ENCODE measurements at regions not wholly inside any gene's neighbourhood (a gene's known extent, or its start where the extent isn't known, plus 50 kb on each side); places are given as distances from the start of the nearest gene placed in this dataset.

DNA sequence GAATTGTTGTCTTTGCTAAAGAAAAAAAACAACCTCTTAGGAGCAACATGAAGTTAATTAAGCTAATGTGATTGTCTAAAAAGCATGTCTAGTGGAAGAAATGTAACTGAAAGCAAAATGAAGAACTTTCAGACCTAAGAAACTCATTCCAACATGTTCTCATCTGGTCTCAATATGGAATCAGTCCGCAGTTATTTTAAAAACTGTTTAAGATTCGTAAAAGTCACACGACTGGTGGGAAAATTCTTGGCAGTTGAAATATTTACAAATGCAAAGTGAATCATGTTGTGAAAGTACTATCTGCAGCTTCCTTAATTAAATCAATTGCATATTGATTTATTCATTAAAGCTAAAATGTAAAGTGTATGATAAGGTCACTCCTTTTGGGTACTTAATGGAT, 117.8 kb upstream of the DIAPH2 start:
- DNase-seq: no peak
- H3K4me3 Mint-ChIP-seq: no peak overlapping the region
- TF ChIP-seq, protein P1, sequence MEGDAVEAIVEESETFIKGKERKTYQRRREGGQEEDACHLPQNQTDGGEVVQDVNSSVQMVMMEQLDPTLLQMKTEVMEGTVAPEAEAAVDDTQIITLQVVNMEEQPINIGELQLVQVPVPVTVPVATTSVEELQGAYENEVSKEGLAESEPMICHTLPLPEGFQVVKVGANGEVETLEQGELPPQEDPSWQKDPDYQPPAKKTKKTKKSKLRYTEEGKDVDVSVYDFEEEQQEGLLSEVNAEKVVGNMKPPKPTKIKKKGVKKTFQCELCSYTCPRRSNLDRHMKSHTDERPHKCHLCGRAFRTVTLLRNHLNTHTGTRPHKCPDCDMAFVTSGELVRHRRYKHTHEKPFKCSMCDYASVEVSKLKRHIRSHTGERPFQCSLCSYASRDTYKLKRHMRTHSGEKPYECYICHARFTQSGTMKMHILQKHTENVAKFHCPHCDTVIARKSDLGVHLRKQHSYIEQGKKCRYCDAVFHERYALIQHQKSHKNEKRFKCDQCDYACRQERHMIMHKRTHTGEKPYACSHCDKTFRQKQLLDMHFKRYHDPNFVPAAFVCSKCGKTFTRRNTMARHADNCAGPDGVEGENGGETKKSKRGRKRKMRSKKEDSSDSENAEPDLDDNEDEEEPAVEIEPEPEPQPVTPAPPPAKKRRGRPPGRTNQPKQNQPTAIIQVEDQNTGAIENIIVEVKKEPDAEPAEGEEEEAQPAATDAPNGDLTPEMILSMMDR (IDR thresholded peaks at IDR 0.05): no peak

GRCh38 chrX:96568071-96568470, 116.6 kb upstream of the DIAPH2 start:
- TF ChIP-seq, protein P1 (IDR thresholded peaks at IDR 0.05): no peak
- Histone ChIP-seq H4K20me1 (ENCODE audit: insufficient read depth, low read length) (no peaks in the 10 kb centered on the region), H3K4me3 (replicated peaks in 1 of 3; ENCODE audit: low read depth in 2 of 3, low read length in 3 of 3) (no peak overlapping the region), H3K27ac (ENCODE audit: low read depth in 1 of 2, low read length in 2 of 2) (no peak overlapping the region), H3K9me3 (replicated peaks in 1 of 2; ENCODE audit: control insufficient read depth in 1 of 2, insufficient read depth in 1 of 2, low read length in 2 of 2) (no peaks in the 10 kb centered on the region), H3K4me2 (replicated peaks; ENCODE audit: extremely low read depth, low read length, poor library complexity, severe bottlenecking) (no peak overlapping the region), H3K9ac (ENCODE audit: insufficient read depth, low read length, poor library complexity, severe bottlenecking) (no peak overlapping the region), H3K4me1 (ENCODE audit: control insufficient read depth in 1 of 2, insufficient read depth in 2 of 2, low read length in 2 of 2) (no peaks in the 10 kb centered on the region), H3K36me3 (replicated peaks in 1 of 2; ENCODE audit: control insufficient read depth in 1 of 2, insufficient read depth in 2 of 2, low read length in 2 of 2) (no peaks in the 10 kb centered on the region), H3K79me2 (ENCODE audit: insufficient read depth, low read length) (no peaks in the 10 kb centered on the region), H3K27me3 (ENCODE audit: control insufficient read depth in 2 of 2, insufficient read depth in 2 of 2, low read length in 2 of 2) (no peaks in the 10 kb centered on the region), H2AFZ (ENCODE audit: insufficient read depth, low read depth, low read length, poor library complexity, severe bottlenecking) (no peak overlapping the region)
- no peaks in the 10 kb centered on the region for H3K36me3 Mint-ChIP-seq
- no CpG with 5 or more reads among the region's 3 CpGs for WGBS (ENCODE audit: insufficient coverage)
- peak overlapping the region in 2 of 7 donors; percentile 25 to 33 for H3K27ac Mint-ChIP-seq
- H3K4me3 Mint-ChIP-seq: no peak overlapping the region
- intact Hi-C loops (cut with micrococcal nuclease): no loop called here
- DNase-seq: peak; percentile 9 to 30 (median 19)
- H3K9me3 Mint-ChIP-seq: peaks cover 0 to 3% (median 0%) of the 10 kb centered on the region in 7 donors
- H3K4me1 Mint-ChIP-seq: peaks cover 11% of the 10 kb centered on the region
- peaks cover 0 to 6% (median 0%) of the 10 kb centered on the region in 3 donors for H3K27me3 Mint-ChIP-seq (ENCODE audit: low read depth in 3 of 3)

More for the DNA sequence above, 117.8 kb upstream of the DIAPH2 start:
- Histone ChIP-seq H4K20me1 (ENCODE audit: insufficient read depth, low read length) (no peaks in the 10 kb centered on the region), H3K79me2 (ENCODE audit: insufficient read depth, low read length) (no peaks in the 10 kb centered on the region), H3K4me3 (replicated peaks in 1 of 3; ENCODE audit: low read depth in 2 of 3, low read length in 3 of 3) (no peak overlapping the region), H3K4me1 (ENCODE audit: control insufficient read depth in 1 of 2, insufficient read depth in 2 of 2, low read length in 2 of 2) (no peaks in the 10 kb centered on the region), H3K36me3 (replicated peaks in 1 of 2; ENCODE audit: control insufficient read depth in 1 of 2, insufficient read depth in 2 of 2, low read length in 2 of 2) (no peaks in the 10 kb centered on the region), H2AFZ (ENCODE audit: insufficient read depth, low read depth, low read length, poor library complexity, severe bottlenecking) (no peak overlapping the region), H3K27me3 (ENCODE audit: control insufficient read depth in 2 of 2, insufficient read depth in 2 of 2, low read length in 2 of 2) (no peaks in the 10 kb centered on the region), H3K9me3 (replicated peaks in 1 of 2; ENCODE audit: control insufficient read depth in 1 of 2, insufficient read depth in 1 of 2, low read length in 2 of 2) (no peaks in the 10 kb centered on the region), H3K9ac (ENCODE audit: insufficient read depth, low read length, poor library complexity, severe bottlenecking) (no peak overlapping the region), H3K27ac (ENCODE audit: low read depth in 1 of 2, low read length in 2 of 2) (no peak overlapping the region), H3K4me2 (replicated peaks; ENCODE audit: extremely low read depth, low read length, poor library complexity, severe bottlenecking) (no peak overlapping the region)
- Mint-ChIP-seq H3K4me1 (peaks cover 13% of the 10 kb centered on the region), H3K27me3 (ENCODE audit: low read depth in 3 of 3) (peaks cover 0 to 5% (median 0%) of the 10 kb centered on the region in 3 donors), H3K27ac (no peak overlapping the region), H3K36me3 (no peaks in the 10 kb centered on the region), H3K9me3 (peaks cover 0 to 3% (median 0%) of the 10 kb centered on the region in 7 donors)
- WGBS (ENCODE audit: insufficient coverage): no CpG with 5 or more reads among the region's 3 CpGs
- intact Hi-C loops (cut with micrococcal nuclease): no loop called here

Data from CD14-positive monocyte (primary cell).